ENCODE measurements at regions not wholly inside any gene's neighbourhood (a gene's known extent, or its start where the extent isn't known, plus 50 kb on each side); places are given as distances from the start of the nearest gene placed in this dataset.

- Histone ChIP-seq H2AFZ (replicated peaks; ENCODE audit: low read length, poor library complexity) (no peak overlapping the region), H3K9ac (ENCODE audit: low read depth, low read length) (no peak overlapping the region), H3K9me1 (ENCODE audit: insufficient read depth, low read length) (no peaks in the 10 kb centered on the region), H3K27me3 (ENCODE audit: control insufficient read depth, insufficient read depth, low read length) (no peaks in the 10 kb centered on the region), H3K18ac (ENCODE audit: low read depth, low read length) (no peak overlapping the region), H3K79me1 (ENCODE audit: low read depth in 1 of 2, low read length in 2 of 2) (no peaks in the 10 kb centered on the region), H4K8ac (ENCODE audit: low read depth in 2 of 2, low read length in 2 of 2) (no peak overlapping the region), H3K4me3 (ENCODE audit: insufficient read depth, low read depth, low read length) (no peak overlapping the region), H3K4me1 (ENCODE audit: control insufficient read depth, insufficient read depth, low read length) (peaks cover 2% of the 10 kb centered on the region; the same call in 1 of the 2 replicates), H2BK5ac (ENCODE audit: low read depth, low read length, poor library complexity, severe bottlenecking) (no peak overlapping the region), H3K14ac (replicated peaks; ENCODE audit: low read depth, low read length) (no peak overlapping the region), H4K91ac (ENCODE audit: insufficient read depth, low read depth, low read length) (no peak overlapping the region), H3K4me2 (ENCODE audit: low read depth, low read length) (no peak overlapping the region), H3K4ac (ENCODE audit: low read depth, low read length) (no peak overlapping the region), H2AK5ac (ENCODE audit: low read depth, low read length) (no peak overlapping the region), H3K36me3 (ENCODE audit: control insufficient read depth, insufficient read depth, low read length) (no peaks in the 10 kb centered on the region), H2BK15ac (ENCODE audit: low read depth, low read length) (no peak overlapping the region), H2AK9ac (replicated peaks; ENCODE audit: low read depth, low read length, poor library complexity) (no peak overlapping the region), H3K56ac (ENCODE audit: extremely low read depth, insufficient read depth, low read length) (no peak overlapping the region), H3K9me3 (ENCODE audit: control insufficient read depth, insufficient read depth, low read length) (0 out of 2 replicates have a peak, but pooled peaks cover 2% of the 10 kb centered on the region), H4K5ac (ENCODE audit: low read depth, low read length) (no peak overlapping the region), H3K23ac (ENCODE audit: low read depth, low read length) (no peak overlapping the region), H2BK120ac (ENCODE audit: low read depth, low read length) (no peak overlapping the region), H2BK20ac (ENCODE audit: low read depth, low read length) (no peak overlapping the region), H4K20me1 (ENCODE audit: insufficient read depth, low read length) (no peaks in the 10 kb centered on the region), H3K27ac (ENCODE audit: insufficient read depth, low read length) (no peak overlapping the region)
- intact Hi-C loops (cut with micrococcal nuclease): no loop called here
- ChIA-PET CTCF (interaction anchor here (1.2 kb wide), 1 partner anchor 15 kb away, joined by 3 read pairs; no protein-coding TSS in a partner anchor), POLR2A (ENCODE audit: unreplicated experiment) (no interaction called here)
- DNase-seq (no peak), ATAC-seq (ENCODE audit: low read depth) (no peak)
- dilution Hi-C loops (cut with HindIII; ENCODE audit: low sequenced_read_pairs, unreplicated experiment): no loop called here
- no peak for TF ChIP-seq CTCF (conservative IDR thresholded peaks at IDR 0.05; ENCODE audit: low read depth, low read length)
- TF ChIP-seq SMC3 (IDR thresholded peaks at IDR 0.05; ENCODE audit: low read depth, low read length): no peak
- no peak for TF ChIP-seq RCOR1 (IDR thresholded peaks at IDR 0.05; ENCODE audit: insufficient replicate concordance, low read length)
- in situ Hi-C loops (cut with MboI; ENCODE audit: low sequenced_read_pairs): no loop called here
- BruUV-seq (replicated peaks): no TSS peak
- no CpG with 5 or more reads among the region's 6 CpGs for WGBS, 2 experiments (ENCODE audit: extremely low coverage in 2 of 2, insufficient read length in 1 of 2)
Measured at GRCh38 chr12:76143343-76144244, 59.1 kb upstream of the NAP1L1 start.
